Chondrocyte (in vitro differentiated cells): ENCODE measurements at regions not wholly inside any gene's neighbourhood (a gene's known extent, or its start where the extent isn't known, plus 50 kb on each side); places are given as distances from the start of the nearest gene placed in this dataset.

Source experiments
- DNase-seq: peaks from one replicate; pipeline ENCODE4 v3.0.0; 2021; ENCODE audit warnings: mixed read lengths, low spot score
- H3K27ac Mint-ChIP-seq: one replicate; pipeline ENCODE4 v1.8.0; 2021; ENCODE audit warnings: mild to moderate bottlenecking, moderate library complexity, mixed read lengths; ENCODE audit not compliant: unreplicated experiment
- H3K27me3 Mint-ChIP-seq: 2 replicates; pipeline ENCODE4 v1.8.0; 2021; ENCODE audit warnings: low read depth, mixed read lengths
- H3K36me3 Mint-ChIP-seq: 2 replicates; pipeline ENCODE4 v1.8.0; 2021; ENCODE audit warnings: low read depth, mixed read lengths
- H3K4me1 Mint-ChIP-seq: 2 replicates; pipeline ENCODE4 v1.8.0; 2021; ENCODE audit warnings: low read depth, mild to moderate bottlenecking, mixed read lengths
- H3K4me3 Mint-ChIP-seq: one replicate; pipeline ENCODE4 v1.8.0; 2021; ENCODE audit warnings: mild to moderate bottlenecking, moderate library complexity, mixed read lengths; ENCODE audit not compliant: unreplicated experiment
- H3K9me3 Mint-ChIP-seq: 2 replicates; pipeline ENCODE4 v1.8.0; 2021; ENCODE audit warnings: low read depth, mixed read lengths
- CTCF ChIP-seq: fragments of 200-600 bp; sonication (generic); IDR thresholded peaks from 2 replicates; pipeline ENCODE4 v1.5.0; 2021; ENCODE audit warnings: antibody characterized with exemption, mild to moderate bottlenecking, moderate library complexity

- Mint-ChIP-seq H3K4me1 (peaks cover 18% of the 10 kb centered on the region), H3K9me3 (no peaks in the 10 kb centered on the region), H3K36me3 (no peaks in the 10 kb centered on the region), H3K4me3 (no peak overlapping the region), H3K27me3 (no peaks in the 10 kb centered on the region), H3K27ac (no peak overlapping the region)
- DNase-seq: no peak
- TF ChIP-seq CTCF: no peak
Observed at GRCh38 chr4:66606215-66606614, 935.9 kb upstream of the EPHA5 start.

GRCh38 chr4:66604192-66604591, 933.9 kb upstream of the EPHA5 start:
- H3K9me3 Mint-ChIP-seq: peaks cover 5% of the 10 kb centered on the region
- no peaks in the 10 kb centered on the region for H3K27me3 Mint-ChIP-seq
- TF ChIP-seq CTCF: no peak
- H3K27ac Mint-ChIP-seq: no peak overlapping the region
- DNase-seq: no peak
- peaks cover 10% of the 10 kb centered on the region for H3K4me1 Mint-ChIP-seq
- no peaks in the 10 kb centered on the region for H3K36me3 Mint-ChIP-seq
- H3K4me3 Mint-ChIP-seq: no peak overlapping the region

- no peak overlapping the region for H3K27ac Mint-ChIP-seq
- TF ChIP-seq CTCF: no peak
- peaks cover 2% of the 10 kb centered on the region for H3K36me3 Mint-ChIP-seq
- no peak for DNase-seq
- no peaks in the 10 kb centered on the region for H3K27me3 Mint-ChIP-seq
- peaks cover 11% of the 10 kb centered on the region for H3K9me3 Mint-ChIP-seq
- peaks cover 7% of the 10 kb centered on the region for H3K4me1 Mint-ChIP-seq
- H3K4me3 Mint-ChIP-seq: no peak overlapping the region
Observed at GRCh38 chr4:66602622-66603021, 932.3 kb upstream of the EPHA5 start.

- peaks cover 10% of the 10 kb centered on the region for H3K4me1 Mint-ChIP-seq
- no peak overlapping the region for H3K27ac Mint-ChIP-seq
- DNase-seq: no peak
- H3K36me3 Mint-ChIP-seq: no peaks in the 10 kb centered on the region
- H3K9me3 Mint-ChIP-seq: no peaks in the 10 kb centered on the region
- H3K27me3 Mint-ChIP-seq: no peaks in the 10 kb centered on the region
- no peak overlapping the region for H3K4me3 Mint-ChIP-seq
- TF ChIP-seq CTCF: no peak
Observed at GRCh38 chr4:66591968-66592367, 921.7 kb upstream of the EPHA5 start.

- no peak for TF ChIP-seq CTCF
- Mint-ChIP-seq H3K27me3 (no peaks in the 10 kb centered on the region), H3K27ac (peak overlapping the region; percentile 63), H3K9me3 (no peaks in the 10 kb centered on the region), H3K36me3 (no peaks in the 10 kb centered on the region), H3K4me1 (peaks cover 10% of the 10 kb centered on the region), H3K4me3 (no peak overlapping the region)
- no peak for DNase-seq
Observed at GRCh38 chr4:66590488-66591215, 920.4 kb upstream of the EPHA5 start.
